Karpas-422 (cell line): ENCODE measurements at regions not wholly inside any gene's neighbourhood (a gene's known extent, or its start where the extent isn't known, plus 50 kb on each side); places are given as distances from the start of the nearest gene placed in this dataset.

Source experiments
- DNase-seq: peaks from one replicate; pipeline ENCODE4 v3.0.0-alpha.2; 2015
- H2AFZ ChIP-seq: fragments of 200-600 bp; sonication (generic); 2 replicates; pipeline ENCODE4 v1.6.1; 2014; ENCODE audit warnings: antibody characterized with exemption, low read length, mixed read lengths
- H3K27ac ChIP-seq: fragments of 200-600 bp; sonication (generic); 2 replicates; pipeline ENCODE4 v1.5.1; 2014; ENCODE audit warnings: mild to moderate bottlenecking, low read length, moderate library complexity
- H3K27me3 ChIP-seq: fragments of 200-600 bp; sonication (generic); 2 replicates; pipeline ENCODE4 v1.6.1; 2014; ENCODE audit warnings: low read length, mixed read lengths
- H3K36me3 ChIP-seq: fragments of 200-600 bp; sonication (generic); 2 replicates; pipeline ENCODE4 v1.6.1; 2014; ENCODE audit warnings: low read length, mixed read lengths; ENCODE audit not compliant: insufficient read depth
- H3K4me1 ChIP-seq: fragments of 200-600 bp; sonication (generic); 2 replicates; pipeline ENCODE4 v1.6.1; 2014; ENCODE audit warnings: mild to moderate bottlenecking, low read length, mixed read lengths
- H3K4me2 ChIP-seq: fragments of 200-600 bp; sonication (generic); 2 replicates; pipeline ENCODE4 v1.6.1; 2014; ENCODE audit warnings: low read length, low read depth, mild to moderate bottlenecking; ENCODE audit not compliant: poor library complexity, severe bottlenecking
- H3K4me3 ChIP-seq: fragments of 200-600 bp; sonication (generic); 2 replicates; pipeline ENCODE4 v1.5.1; 2014; ENCODE audit warnings: mild to moderate bottlenecking, antibody characterized with exemption, low read length, mixed read lengths
- H3K79me2 ChIP-seq: fragments of 200-600 bp; sonication (generic); 2 replicates; pipeline ENCODE4 v1.6.1; 2014; ENCODE audit warnings: mild to moderate bottlenecking, low read length, mixed read lengths
- H3K9ac ChIP-seq: fragments of 200-600 bp; sonication (generic); 2 replicates; pipeline ENCODE4 v1.6.0; 2014; ENCODE audit warnings: low read length
- H3K9me2 ChIP-seq: fragments of 200-600 bp; sonication (generic), shearing (Covaris generic); replicated peaks from 2 replicates; pipeline ENCODE4 v1.6.0; 2014; ENCODE audit warnings: mild to moderate bottlenecking, low read length, moderate library complexity; ENCODE audit not compliant: insufficient read depth
- H3K9me3 ChIP-seq: fragments of 300-700, 200-600 bp; sonication (generic); 2 replicates; pipeline ENCODE4 v1.6.1; 2014; ENCODE audit warnings: low read length, mixed read lengths
- H4K20me1 ChIP-seq: fragments of 200-600 bp; sonication (generic); 2 replicates; pipeline ENCODE4 v1.6.1; 2014; ENCODE audit warnings: mild to moderate bottlenecking, antibody characterized with exemption, low read length, low read depth; ENCODE audit not compliant: insufficient read depth

DNA sequence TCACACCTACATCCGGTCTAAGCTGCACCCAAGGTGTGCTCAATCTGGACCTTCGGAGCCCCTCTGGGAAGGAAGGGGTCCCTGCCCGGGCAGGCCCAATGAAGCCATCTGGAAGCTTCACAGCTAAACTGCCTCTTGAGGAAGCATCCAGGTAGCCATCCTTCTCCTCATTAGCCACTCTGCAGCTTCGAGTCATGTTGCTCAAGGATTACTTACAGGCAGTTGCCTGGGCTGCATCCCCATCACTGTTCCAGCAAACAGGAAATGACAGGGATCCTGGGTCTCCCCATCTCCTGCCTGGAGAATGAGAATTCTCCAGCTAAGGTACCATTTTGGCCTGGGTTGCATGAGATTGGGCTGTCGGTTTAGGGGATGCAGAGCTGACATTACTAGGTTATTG, 91.7 kb downstream of the ERMARD start:
- peaks cover 8% of the 10 kb centered on the region for H3K4me1 ChIP-seq
- no peak overlapping the region for H2AFZ ChIP-seq
- no peak overlapping the region for H3K4me2 ChIP-seq

GRCh38 chr6:169841907-169842606, 90.6 kb downstream of the ERMARD start:
- H3K4me3 ChIP-seq, result no peak overlapping the region
- no peak overlapping the region for H2AFZ ChIP-seq
- H3K9me2 ChIP-seq, result no peaks in the 10 kb centered on the region
- H3K4me2 ChIP-seq, result no peak overlapping the region
- H3K9me3 ChIP-seq, result no peaks in the 10 kb centered on the region
- H3K27ac ChIP-seq, result no peak overlapping the region
- no peaks in the 10 kb centered on the region for H3K27me3 ChIP-seq
- no peak for DNase-seq
- H3K9ac ChIP-seq, result no peak overlapping the region
- no peaks in the 10 kb centered on the region for H3K36me3 ChIP-seq
- H3K4me1 ChIP-seq, result peaks cover 8% of the 10 kb centered on the region
- H3K79me2 ChIP-seq, result no peaks in the 10 kb centered on the region
- H4K20me1 ChIP-seq, result no peaks in the 10 kb centered on the region

More for the DNA sequence above, 91.7 kb downstream of the ERMARD start:
- Histone ChIP-seq H3K9ac (no peak overlapping the region), H3K9me3 (no peaks in the 10 kb centered on the region), H3K79me2 (no peaks in the 10 kb centered on the region), H3K4me3 (no peak overlapping the region), H3K9me2 (no peaks in the 10 kb centered on the region), H3K27me3 (no peaks in the 10 kb centered on the region), H4K20me1 (no peaks in the 10 kb centered on the region), H3K36me3 (no peaks in the 10 kb centered on the region), H3K27ac (no peak overlapping the region)
- no peak for DNase-seq

- no peaks in the 10 kb centered on the region for H3K27me3 ChIP-seq
- peaks cover 8% of the 10 kb centered on the region for H3K4me1 ChIP-seq
- no peak overlapping the region for H3K4me2 ChIP-seq
- no peak overlapping the region for H3K27ac ChIP-seq
- H3K79me2 ChIP-seq, result no peaks in the 10 kb centered on the region
- H4K20me1 ChIP-seq, result no peaks in the 10 kb centered on the region
- no peaks in the 10 kb centered on the region for H3K9me3 ChIP-seq
- no peak overlapping the region for H3K9ac ChIP-seq
- no peaks in the 10 kb centered on the region for H3K36me3 ChIP-seq
- no peaks in the 10 kb centered on the region for H3K9me2 ChIP-seq
- no peak overlapping the region for H2AFZ ChIP-seq
- no peak for DNase-seq
- no peak overlapping the region for H3K4me3 ChIP-seq
These were observed 89.8 kb downstream of the ERMARD start for GRCh38 chr6:169841251-169841650.

GRCh38 chr6:169839898-169840631, 88.6 kb downstream of the ERMARD start:
- Histone ChIP-seq H3K4me2 (no peak overlapping the region), H3K4me1 (peaks cover 8% of the 10 kb centered on the region), H4K20me1 (no peaks in the 10 kb centered on the region), H3K9me2 (no peaks in the 10 kb centered on the region), H3K9me3 (no peaks in the 10 kb centered on the region), H3K27me3 (no peaks in the 10 kb centered on the region), H3K79me2 (no peaks in the 10 kb centered on the region), H3K27ac (no peak overlapping the region), H3K9ac (no peak overlapping the region), H2AFZ (no peak overlapping the region), H3K4me3 (no peak overlapping the region), H3K36me3 (no peaks in the 10 kb centered on the region)
- no peak for DNase-seq

- Histone ChIP-seq H4K20me1 (no peaks in the 10 kb centered on the region), H3K36me3 (no peaks in the 10 kb centered on the region), H3K27me3 (no peaks in the 10 kb centered on the region), H3K4me2 (no peak overlapping the region), H3K27ac (no peak overlapping the region), H3K9me3 (no peaks in the 10 kb centered on the region), H3K79me2 (no peaks in the 10 kb centered on the region), H3K4me3 (no peak overlapping the region), H3K9ac (no peak overlapping the region), H3K4me1 (peaks cover 3% of the 10 kb centered on the region), H3K9me2 (no peaks in the 10 kb centered on the region), H2AFZ (no peak overlapping the region)
- DNase-seq, result no peak
These were observed 88.1 kb downstream of the ERMARD start for GRCh38 chr6:169839493-169839892.

- Histone ChIP-seq H3K27me3 (no peaks in the 10 kb centered on the region), H3K9me3 (no peaks in the 10 kb centered on the region)
- DNase-seq, result no peak
These were observed 87.6 kb downstream of the ERMARD start for GRCh38 chr6:169839029-169839481.

GRCh38 chr6:169838346-169839028, 87.1 kb downstream of the ERMARD start:
- H3K36me3 ChIP-seq, result no peaks in the 10 kb centered on the region
- no peaks in the 10 kb centered on the region for H3K9me2 ChIP-seq
- no peak for DNase-seq
- H3K27me3 ChIP-seq, result no peaks in the 10 kb centered on the region
- no peak overlapping the region for H3K9ac ChIP-seq
- no peak overlapping the region for H3K4me3 ChIP-seq
- no peaks in the 10 kb centered on the region for H3K9me3 ChIP-seq
- H2AFZ ChIP-seq, result no peak overlapping the region
- H4K20me1 ChIP-seq, result no peaks in the 10 kb centered on the region
- H3K79me2 ChIP-seq, result no peaks in the 10 kb centered on the region
- H3K4me2 ChIP-seq, result no peak overlapping the region
- no peak overlapping the region for H3K27ac ChIP-seq
- H3K4me1 ChIP-seq, result no peaks in the 10 kb centered on the region

More at GRCh38 chr6:169839029-169839481, 87.6 kb downstream of the ERMARD start:
- Histone ChIP-seq H3K4me1 (no peaks in the 10 kb centered on the region), H3K79me2 (no peaks in the 10 kb centered on the region), H3K36me3 (no peaks in the 10 kb centered on the region), H3K9me2 (no peaks in the 10 kb centered on the region), H3K4me2 (no peak overlapping the region), H3K27ac (no peak overlapping the region), H3K9ac (no peak overlapping the region), H3K4me3 (no peak overlapping the region), H2AFZ (no peak overlapping the region), H4K20me1 (no peaks in the 10 kb centered on the region)

DNA sequence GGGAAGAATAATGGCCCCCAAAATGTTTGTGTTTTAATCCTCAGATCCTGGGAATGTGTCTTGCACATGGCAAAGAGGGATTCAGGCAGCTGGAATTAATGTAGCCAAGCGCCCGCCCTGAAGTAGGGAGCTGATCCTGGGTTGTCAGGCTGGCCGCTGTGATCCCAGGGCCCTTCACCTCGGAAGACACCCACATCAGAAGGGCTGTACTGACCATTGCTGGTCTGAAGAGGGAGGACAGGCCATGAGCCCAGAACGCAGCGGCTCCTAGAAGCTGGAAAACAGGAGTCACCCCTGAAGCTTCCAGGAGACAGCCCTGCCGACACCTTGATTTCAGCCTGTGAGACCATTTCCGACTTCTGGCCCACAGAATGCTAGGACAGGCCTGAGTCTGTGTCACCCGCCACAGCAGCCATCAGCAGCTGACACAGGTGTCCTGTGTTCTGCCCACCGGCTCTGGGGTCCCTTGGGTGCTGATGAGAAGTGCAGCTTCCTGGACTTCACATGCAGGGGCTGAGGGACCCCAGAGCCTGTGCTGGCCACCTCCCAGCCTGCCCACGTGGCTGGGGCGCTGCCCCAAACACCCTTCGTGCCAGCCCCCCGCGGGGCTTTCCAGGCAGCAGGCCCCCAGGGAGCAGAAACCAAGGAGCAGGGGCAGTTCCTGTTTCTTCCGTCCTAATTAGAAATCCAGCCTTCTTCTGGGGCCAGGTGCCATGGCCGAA, 86.3 kb downstream of the ERMARD start:
- no peak for DNase-seq

More for the DNA sequence above, 86.3 kb downstream of the ERMARD start:
- H3K27me3 ChIP-seq, result no peaks in the 10 kb centered on the region
- no peak overlapping the region for H3K4me3 ChIP-seq
- no peak overlapping the region for H3K27ac ChIP-seq
- no peak overlapping the region for H2AFZ ChIP-seq
- H3K79me2 ChIP-seq, result no peaks in the 10 kb centered on the region
- H3K4me2 ChIP-seq, result no peak overlapping the region
- no peaks in the 10 kb centered on the region for H3K9me2 ChIP-seq
- no peaks in the 10 kb centered on the region for H3K4me1 ChIP-seq
- H4K20me1 ChIP-seq, result no peaks in the 10 kb centered on the region
- no peak overlapping the region for H3K9ac ChIP-seq
- H3K36me3 ChIP-seq, result no peaks in the 10 kb centered on the region
- no peaks in the 10 kb centered on the region for H3K9me3 ChIP-seq
